ENCODE measurements at regions not wholly inside any gene's neighbourhood (a gene's known extent, or its start where the extent isn't known, plus 50 kb on each side); places are given as distances from the start of the nearest gene placed in this dataset.
A peak's percentile ranks its signal among the peaks of the same experiment; 100 is the strongest.

DNA sequence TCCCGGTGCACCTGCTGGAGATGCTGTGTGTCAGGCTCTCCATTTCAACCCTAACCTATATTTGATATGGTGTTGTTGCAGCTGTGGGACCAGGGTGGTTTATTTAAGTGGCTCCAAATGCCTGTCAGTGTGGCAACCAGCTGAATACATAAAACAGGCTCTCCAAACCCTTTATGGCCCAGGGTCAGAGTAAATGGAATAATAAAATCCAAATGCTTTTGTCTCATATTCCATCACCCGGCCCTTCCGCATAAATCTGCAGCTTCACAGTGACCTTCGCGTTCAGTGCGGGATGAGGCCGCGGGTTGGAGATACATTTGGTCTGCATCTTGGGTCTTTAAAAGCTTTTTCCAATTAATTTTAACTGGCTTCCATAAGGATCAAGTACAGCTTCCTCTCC lies 382.1 kb upstream of the NR2F2 start:
- H3K4me3 ChIP-seq (ENCODE audit: control insufficient read depth, low read depth, low read length) = no peak overlapping the region
- no peak for DNase-seq (ENCODE audit: low read depth)
- TF ChIP-seq, protein P1, sequence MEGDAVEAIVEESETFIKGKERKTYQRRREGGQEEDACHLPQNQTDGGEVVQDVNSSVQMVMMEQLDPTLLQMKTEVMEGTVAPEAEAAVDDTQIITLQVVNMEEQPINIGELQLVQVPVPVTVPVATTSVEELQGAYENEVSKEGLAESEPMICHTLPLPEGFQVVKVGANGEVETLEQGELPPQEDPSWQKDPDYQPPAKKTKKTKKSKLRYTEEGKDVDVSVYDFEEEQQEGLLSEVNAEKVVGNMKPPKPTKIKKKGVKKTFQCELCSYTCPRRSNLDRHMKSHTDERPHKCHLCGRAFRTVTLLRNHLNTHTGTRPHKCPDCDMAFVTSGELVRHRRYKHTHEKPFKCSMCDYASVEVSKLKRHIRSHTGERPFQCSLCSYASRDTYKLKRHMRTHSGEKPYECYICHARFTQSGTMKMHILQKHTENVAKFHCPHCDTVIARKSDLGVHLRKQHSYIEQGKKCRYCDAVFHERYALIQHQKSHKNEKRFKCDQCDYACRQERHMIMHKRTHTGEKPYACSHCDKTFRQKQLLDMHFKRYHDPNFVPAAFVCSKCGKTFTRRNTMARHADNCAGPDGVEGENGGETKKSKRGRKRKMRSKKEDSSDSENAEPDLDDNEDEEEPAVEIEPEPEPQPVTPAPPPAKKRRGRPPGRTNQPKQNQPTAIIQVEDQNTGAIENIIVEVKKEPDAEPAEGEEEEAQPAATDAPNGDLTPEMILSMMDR (IDR thresholded peaks at IDR 0.05; ENCODE audit: control insufficient read depth, insufficient read depth, low read depth, low read length, missing control alignments) = no peak

DNA sequence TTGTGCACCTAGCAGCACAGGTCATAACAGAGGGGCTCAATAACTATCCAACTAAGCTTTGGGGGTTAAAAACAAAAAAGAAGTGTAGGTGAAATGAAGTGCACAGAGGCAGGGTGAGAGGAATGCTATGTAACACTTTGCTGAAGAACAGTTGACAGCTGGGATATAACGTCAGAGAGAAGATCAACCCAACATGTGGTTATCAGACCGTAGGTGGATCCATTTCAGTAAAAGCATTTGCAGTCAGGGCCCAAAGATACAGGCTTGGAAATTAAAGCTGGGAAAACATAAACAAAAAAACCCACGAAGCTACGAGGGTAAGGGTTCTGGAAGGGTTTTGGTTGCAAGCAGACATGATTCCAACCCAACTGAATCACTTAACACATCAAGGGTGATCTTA lies 377.5 kb upstream of the NR2F2 start:
- H3K4me3 ChIP-seq (ENCODE audit: control insufficient read depth, low read depth, low read length) = no peak overlapping the region
- TF ChIP-seq, protein P1 (IDR thresholded peaks at IDR 0.05; ENCODE audit: control insufficient read depth, insufficient read depth, low read depth, low read length, missing control alignments) = no peak
- DNase-seq (ENCODE audit: low read depth) = no peak

DNA sequence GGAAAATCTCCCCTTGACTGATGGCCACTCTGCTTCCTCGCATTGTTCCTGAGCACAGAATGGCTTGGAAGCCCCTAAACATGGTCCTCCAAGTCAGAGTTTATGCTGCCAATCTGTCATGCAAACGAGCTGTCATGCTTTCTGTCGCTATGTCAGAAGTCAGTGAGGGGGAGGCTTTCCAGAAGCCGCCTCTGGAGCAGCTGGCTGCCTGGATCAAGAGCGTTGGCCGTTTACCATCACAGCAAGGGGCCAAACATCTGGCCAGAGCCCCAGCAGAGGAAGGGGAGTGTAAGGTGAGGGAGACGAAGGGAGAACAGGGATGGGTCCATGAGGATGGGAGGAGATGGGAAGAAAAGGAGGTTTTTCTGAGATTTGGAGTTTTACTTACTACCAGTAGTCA lies 372.6 kb upstream of the NR2F2 start:
- TF ChIP-seq, protein P1 (IDR thresholded peaks at IDR 0.05; ENCODE audit: control insufficient read depth, insufficient read depth, low read depth, low read length, missing control alignments) = no peak
- H3K4me3 ChIP-seq (ENCODE audit: control insufficient read depth, low read depth, low read length) = no peak overlapping the region
- no peak for DNase-seq (ENCODE audit: low read depth)

DNA sequence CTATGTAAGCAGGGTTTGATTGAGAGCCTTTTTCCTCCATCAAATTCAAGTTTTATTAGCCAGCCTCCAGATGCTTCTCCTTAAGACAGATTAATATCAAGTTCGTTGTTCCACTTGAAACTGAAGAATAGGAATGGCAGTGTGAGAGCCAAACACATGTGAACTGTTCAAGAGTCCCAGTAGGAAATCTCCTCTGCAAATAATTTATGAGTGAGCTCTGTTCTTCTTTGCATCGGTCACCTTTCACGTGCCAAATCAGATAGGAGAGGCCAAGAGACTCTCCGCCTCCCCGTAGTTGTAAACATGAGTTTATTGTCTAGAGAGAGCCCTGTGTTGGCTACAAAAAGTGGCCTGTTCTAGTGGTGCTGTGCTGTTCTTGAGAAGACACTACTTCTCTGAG lies 372.1 kb upstream of the NR2F2 start:
- no peak overlapping the region for H3K4me3 ChIP-seq (ENCODE audit: control insufficient read depth, low read depth, low read length)
- TF ChIP-seq, protein P1 (IDR thresholded peaks at IDR 0.05; ENCODE audit: control insufficient read depth, insufficient read depth, low read depth, low read length, missing control alignments) = no peak
- no peak for DNase-seq (ENCODE audit: low read depth)

DNA sequence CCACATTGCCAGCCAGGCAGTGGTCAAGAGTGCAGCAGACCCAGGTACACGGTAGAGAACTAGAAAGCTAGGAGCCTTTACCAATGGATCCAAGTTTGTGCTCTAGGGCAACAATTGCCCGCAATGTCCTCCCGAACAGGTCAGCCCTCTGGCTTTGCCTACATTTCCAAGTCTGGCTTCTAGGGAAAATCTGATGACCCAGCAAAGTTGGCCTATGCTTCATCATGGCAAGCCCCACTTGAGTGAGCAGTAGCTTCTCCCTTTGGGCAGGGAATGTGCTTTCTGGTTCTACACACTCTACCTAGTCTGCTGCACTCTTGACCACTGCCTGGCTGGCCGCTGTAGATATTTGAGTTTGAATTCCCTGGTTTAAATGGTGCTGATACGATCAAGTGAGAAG lies 361.6 kb upstream of the NR2F2 start:
- TF ChIP-seq, protein P1 (IDR thresholded peaks at IDR 0.05; ENCODE audit: control insufficient read depth, insufficient read depth, low read depth, low read length, missing control alignments) = no peak
- no peak overlapping the region for H3K4me3 ChIP-seq (ENCODE audit: control insufficient read depth, low read depth, low read length)

DNA sequence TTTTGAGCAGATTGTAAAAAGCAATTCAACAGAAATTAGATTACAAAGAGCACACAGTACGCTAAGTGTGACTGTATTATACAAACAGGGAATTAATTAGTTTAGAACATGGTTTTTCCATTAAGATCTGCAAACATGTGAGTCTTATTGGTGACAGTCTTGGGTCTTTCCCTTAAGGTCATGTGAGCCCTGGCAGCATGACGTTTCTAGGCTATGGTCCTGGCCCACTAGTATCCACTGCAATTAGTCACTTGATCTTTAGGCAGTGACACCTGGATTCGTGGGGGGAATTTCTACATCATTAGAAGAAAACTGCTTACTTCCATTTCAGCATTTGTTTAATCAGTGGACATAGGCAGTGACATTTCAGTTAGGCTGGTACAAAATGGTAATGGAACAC lies 360.2 kb upstream of the NR2F2 start:
- no peak for DNase-seq (ENCODE audit: low read depth)
- TF ChIP-seq, protein P1 (IDR thresholded peaks at IDR 0.05; ENCODE audit: control insufficient read depth, insufficient read depth, low read depth, low read length, missing control alignments) = no peak
- no peak overlapping the region for H3K4me3 ChIP-seq (ENCODE audit: control insufficient read depth, low read depth, low read length)

More for the DNA sequence above, 361.6 kb upstream of the NR2F2 start:
- no peak for DNase-seq (ENCODE audit: low read depth)

DNA sequence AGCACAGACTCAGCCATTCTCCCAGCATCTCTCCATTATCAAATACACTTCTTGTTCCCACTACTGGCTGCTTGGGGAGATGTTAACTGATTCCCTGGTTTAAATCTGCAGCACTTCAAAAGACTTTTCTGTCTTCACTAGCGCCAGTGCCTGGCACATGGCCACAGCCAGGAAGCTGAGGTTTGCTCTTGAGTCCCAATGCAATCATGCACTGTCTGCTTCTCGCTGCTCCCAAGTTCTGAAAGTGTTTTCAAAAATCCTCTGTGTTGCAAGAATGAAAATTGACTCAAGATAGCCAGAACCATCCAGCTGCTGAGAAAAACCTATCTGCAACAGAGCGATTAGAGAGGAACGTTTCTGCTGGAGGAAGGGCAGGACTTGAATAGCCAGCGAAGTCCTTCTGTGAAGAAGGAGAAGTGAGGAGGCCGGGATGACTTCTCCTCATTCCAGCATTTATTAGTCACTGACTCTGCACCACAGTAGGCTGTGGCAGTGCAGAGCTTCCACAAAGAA lies 358.4 kb upstream of the NR2F2 start:
- H3K4me3 ChIP-seq (ENCODE audit: control insufficient read depth, low read depth, low read length) = no peak overlapping the region
- TF ChIP-seq, protein P1 (IDR thresholded peaks at IDR 0.05; ENCODE audit: control insufficient read depth, insufficient read depth, low read depth, low read length, missing control alignments) = no peak
- peak; percentile 79 for DNase-seq (ENCODE audit: low read depth)

All from AG09309 (cell line).